Cardiac muscle cell (in vitro differentiated cells and primary cell): ENCODE measurements at regions not wholly inside any gene's neighbourhood (a gene's known extent, or its start where the extent isn't known, plus 50 kb on each side); places are given as distances from the start of the nearest gene placed in this dataset.

Experiments
- DNase-seq, 2 donors: peaks; one replicate each; pipeline versions ENCODE4 v3.0.0 to v3.0.0-alpha.2; 2010 to 2017; ENCODE audit warnings: low read depth in 1 of 2, low spot score in 1 of 2
- H3K27ac ChIP-seq: fragments of 200-600 bp; sonication (generic); 2 replicates; pipeline ENCODE4 v1.5.1; 2016
- H3K27me3 ChIP-seq: fragments of 200-600 bp; sonication (generic); 2 replicates; pipeline ENCODE4 v1.6.0; 2016; ENCODE audit warnings: control low read depth
- H3K36me3 ChIP-seq: fragments of 200-600 bp; sonication (generic); 2 replicates; pipeline ENCODE4 v1.5.1; 2016; ENCODE audit warnings: control low read depth
- H3K4me1 ChIP-seq: fragments of 200-600 bp; sonication (generic); 2 replicates; pipeline ENCODE4 v1.8.1; 2017; ENCODE audit warnings: low read depth, mild to moderate bottlenecking, mixed run types
- H3K4me3 ChIP-seq: fragments of 200-600 bp; sonication (generic); 2 replicates; pipeline ENCODE4 v1.5.1; 2016; ENCODE audit warnings: mild to moderate bottlenecking
- H3K9me3 ChIP-seq: fragments of 200-600 bp; sonication (generic); 2 replicates; pipeline ENCODE4 v1.5.1; 2017; ENCODE audit warnings: low read depth, mild to moderate bottlenecking, control low read depth
- TF ChIP-seq, protein P1 (sequence below): IDR thresholded peaks from 2 replicates; pipeline ENCODE4 v1.5.1; 2012; ENCODE audit warnings: low read depth, mild to moderate bottlenecking, low read length

DNA sequence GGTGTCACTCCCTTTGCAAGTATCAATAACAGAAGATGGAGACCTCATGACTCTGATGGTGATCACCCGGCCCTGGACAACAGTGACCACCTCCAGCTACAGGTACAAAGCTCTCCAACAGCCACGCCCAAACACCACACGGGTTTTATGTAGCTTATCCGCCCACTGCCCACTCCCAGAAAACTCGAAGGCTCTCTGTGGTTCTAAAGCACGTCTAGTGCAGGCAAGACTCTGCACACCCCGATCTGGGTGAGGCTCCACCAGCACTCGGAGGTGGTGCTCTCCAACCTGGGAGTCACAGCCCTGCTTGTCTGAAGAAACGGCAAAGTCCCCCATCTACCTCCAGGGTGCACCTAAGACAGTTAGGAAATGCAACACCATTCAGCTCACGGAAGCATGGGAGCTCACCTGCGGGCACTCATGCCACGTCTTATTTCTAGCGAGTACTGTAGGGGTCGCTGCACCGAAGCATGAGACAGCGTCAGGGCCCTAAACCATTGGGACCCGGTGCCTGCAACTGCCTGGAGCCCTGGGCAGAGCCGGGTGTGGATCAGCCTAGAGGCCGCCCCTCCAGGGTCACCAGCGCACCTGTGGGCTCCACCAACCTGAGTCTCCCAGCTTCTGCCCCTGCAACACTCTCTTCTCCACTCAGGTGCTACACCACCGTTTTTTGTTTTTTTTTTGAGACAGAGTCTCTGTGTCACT, 58.1 kb upstream of the ZNF354A start:
- Histone ChIP-seq H3K27me3 (no peaks in the 10 kb centered on the region), H3K4me3 (no peak overlapping the region), H3K4me1 (no peaks in the 10 kb centered on the region), H3K9me3 (no peaks in the 10 kb centered on the region), H3K36me3 (no peaks in the 10 kb centered on the region), H3K27ac (no peak overlapping the region)
- TF ChIP-seq, protein P1, sequence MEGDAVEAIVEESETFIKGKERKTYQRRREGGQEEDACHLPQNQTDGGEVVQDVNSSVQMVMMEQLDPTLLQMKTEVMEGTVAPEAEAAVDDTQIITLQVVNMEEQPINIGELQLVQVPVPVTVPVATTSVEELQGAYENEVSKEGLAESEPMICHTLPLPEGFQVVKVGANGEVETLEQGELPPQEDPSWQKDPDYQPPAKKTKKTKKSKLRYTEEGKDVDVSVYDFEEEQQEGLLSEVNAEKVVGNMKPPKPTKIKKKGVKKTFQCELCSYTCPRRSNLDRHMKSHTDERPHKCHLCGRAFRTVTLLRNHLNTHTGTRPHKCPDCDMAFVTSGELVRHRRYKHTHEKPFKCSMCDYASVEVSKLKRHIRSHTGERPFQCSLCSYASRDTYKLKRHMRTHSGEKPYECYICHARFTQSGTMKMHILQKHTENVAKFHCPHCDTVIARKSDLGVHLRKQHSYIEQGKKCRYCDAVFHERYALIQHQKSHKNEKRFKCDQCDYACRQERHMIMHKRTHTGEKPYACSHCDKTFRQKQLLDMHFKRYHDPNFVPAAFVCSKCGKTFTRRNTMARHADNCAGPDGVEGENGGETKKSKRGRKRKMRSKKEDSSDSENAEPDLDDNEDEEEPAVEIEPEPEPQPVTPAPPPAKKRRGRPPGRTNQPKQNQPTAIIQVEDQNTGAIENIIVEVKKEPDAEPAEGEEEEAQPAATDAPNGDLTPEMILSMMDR: no peak
- no peak for DNase-seq

DNA sequence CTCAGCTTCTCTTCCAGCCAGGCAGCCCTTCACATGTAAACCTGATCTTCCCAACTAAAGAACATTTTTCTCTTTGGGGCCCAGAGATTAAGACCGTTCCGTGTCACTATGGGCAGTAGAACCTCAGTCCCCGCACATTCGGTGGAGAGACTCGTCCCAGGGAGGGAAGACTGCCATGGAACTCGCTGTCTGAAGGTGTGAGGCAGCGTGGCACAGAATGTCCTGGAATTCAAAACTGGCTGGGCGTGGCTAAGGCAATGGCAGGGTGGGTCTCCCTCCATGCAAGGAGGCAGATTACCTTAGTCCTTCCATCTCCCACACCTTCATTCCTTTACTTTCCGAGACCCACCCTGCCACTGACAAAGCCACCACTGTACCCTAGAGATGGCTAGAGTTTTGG, 57.4 kb upstream of the ZNF354A start:
- no peaks in the 10 kb centered on the region for H3K36me3 ChIP-seq
- TF ChIP-seq, protein P1: no peak
- DNase-seq: no peak
- no peak overlapping the region for H3K27ac ChIP-seq
- no peak overlapping the region for H3K4me3 ChIP-seq
- no peaks in the 10 kb centered on the region for H3K27me3 ChIP-seq
- H3K9me3 ChIP-seq: no peaks in the 10 kb centered on the region
- no peaks in the 10 kb centered on the region for H3K4me1 ChIP-seq

DNA sequence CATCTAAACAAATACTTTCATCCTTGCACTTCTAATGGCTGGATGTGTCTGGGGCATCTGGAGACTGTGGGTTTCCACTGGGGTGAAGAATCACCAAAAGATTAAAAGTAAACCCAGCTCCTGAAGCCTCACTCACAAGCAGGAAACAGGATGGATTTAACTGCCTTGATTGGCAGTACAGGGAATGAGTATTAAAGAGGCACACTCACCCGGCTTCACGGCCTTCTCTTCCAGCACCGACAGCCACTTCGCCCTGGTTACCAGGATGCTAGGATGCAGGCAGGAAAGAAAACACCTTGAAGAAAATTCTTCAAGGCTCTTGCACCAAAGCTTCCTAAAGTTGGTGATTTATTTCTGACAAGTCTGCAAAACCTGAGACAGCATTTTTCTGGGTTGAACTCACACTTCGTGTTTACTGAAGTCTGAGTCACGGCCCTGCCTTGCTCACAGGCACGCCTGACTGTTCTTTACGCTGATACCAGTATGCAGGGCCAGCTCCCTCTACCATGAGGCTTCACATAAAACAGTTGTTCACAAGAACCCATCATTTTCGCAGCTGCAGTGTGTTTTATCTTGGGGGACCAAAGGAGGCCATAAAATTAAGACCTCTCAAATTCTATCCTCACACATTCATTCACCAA, 56.5 kb upstream of the ZNF354A start:
- H3K9me3 ChIP-seq: no peaks in the 10 kb centered on the region
- TF ChIP-seq, protein P1: no peak
- DNase-seq: peak in 1 of 2 donors; percentile 30
- no peak overlapping the region for H3K4me3 ChIP-seq
- H3K4me1 ChIP-seq: no peaks in the 10 kb centered on the region
- H3K27ac ChIP-seq: no peak overlapping the region
- no peaks in the 10 kb centered on the region for H3K27me3 ChIP-seq
- H3K36me3 ChIP-seq: no peaks in the 10 kb centered on the region

DNA sequence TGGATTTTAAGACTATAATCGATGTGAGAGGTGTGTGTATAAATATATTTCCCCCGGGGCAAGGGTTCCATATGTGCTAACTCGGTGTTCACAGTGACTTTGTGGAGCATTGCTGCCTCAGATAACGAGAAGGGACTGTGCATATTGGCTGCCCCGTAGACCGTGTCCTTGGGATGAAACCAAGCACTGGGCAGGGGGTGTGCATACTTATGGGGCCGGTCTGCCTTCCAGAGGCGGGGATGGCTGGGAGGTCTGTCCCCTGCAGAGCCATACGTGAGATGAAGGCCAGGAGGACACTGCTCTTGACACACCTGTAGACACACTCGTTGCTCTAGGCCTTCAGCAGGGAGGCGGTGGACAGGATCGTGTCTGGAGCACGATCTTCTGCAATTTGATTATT, 56.0 kb upstream of the ZNF354A start:
- Histone ChIP-seq H3K27ac (no peak overlapping the region), H3K4me3 (no peak overlapping the region), H3K36me3 (no peaks in the 10 kb centered on the region), H3K4me1 (no peaks in the 10 kb centered on the region), H3K9me3 (no peaks in the 10 kb centered on the region), H3K27me3 (no peaks in the 10 kb centered on the region)
- DNase-seq: no peak
- TF ChIP-seq, protein P1: no peak

DNA sequence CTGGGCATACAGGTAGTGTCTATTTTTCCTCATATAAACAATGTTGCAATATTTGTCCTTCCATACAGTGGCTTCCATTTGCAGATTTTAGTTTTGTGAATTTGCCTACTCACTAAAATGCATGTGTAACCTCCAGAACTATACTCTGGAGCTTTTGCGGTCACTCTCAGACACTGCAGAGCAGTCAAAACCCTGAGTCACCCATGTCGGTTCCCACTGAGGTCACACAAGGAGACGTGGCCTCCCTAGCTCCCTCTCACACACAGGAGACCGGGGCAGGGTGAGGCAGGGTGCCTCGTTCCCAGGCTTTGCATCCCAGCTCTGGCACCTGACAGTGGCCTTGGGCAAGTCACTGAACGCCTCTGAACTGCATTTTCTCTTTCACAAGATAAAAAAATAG, 55.5 kb upstream of the ZNF354A start:
- Histone ChIP-seq H3K4me3 (no peak overlapping the region), H3K27me3 (no peaks in the 10 kb centered on the region), H3K27ac (no peak overlapping the region), H3K36me3 (no peaks in the 10 kb centered on the region), H3K9me3 (no peaks in the 10 kb centered on the region), H3K4me1 (no peaks in the 10 kb centered on the region)
- TF ChIP-seq, protein P1: no peak
- no peak for DNase-seq
